ENCODE measurements at regions not wholly inside any gene's neighbourhood (a gene's known extent, or its start where the extent isn't known, plus 50 kb on each side); places are given as distances from the start of the nearest gene placed in this dataset.

DNA sequence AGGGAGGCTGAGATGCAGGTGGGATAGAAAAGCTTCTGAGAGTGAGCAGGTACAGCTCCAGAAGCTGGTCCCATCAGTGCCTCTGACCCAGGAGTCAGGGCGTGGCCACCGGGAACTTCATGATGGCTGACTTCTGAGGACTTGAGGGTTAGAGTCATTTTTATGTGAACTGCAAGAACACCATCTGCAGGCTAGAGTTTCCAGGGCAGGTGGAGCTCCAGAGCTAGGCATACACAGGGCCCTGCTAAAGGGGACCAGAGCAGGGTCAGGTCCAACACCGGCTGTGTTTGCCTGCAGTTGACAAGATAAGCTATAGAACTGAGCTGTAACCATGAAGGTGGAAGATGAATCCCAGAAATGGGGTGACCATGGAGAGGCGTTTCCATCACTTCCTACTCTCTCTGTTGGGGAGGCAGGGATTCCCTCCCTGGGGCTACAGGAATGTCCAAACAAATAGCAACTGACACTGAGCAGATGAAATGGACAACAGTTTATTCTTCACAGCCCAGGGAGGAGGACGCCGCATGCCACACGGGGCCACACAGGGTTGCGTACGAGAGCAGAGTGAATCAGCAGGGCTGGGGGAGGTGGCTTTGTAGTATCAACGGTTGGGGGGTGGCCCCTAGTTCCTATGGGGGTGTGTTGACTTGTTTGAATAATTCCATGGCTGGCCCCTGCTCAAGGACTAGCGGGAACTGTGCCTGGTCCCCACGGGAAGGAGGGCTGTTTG, 77.6 kb upstream of the ZNF516 start:
- Mint-ChIP-seq H3K4me3 (no peak overlapping the region), H3K36me3 (no peaks in the 10 kb centered on the region), H3K27ac (no peak overlapping the region), H3K4me1 (no peaks in the 10 kb centered on the region), H3K9me3 (peaks cover 0 to 4% (median 0%) of the 10 kb centered on the region in 3 donors), H3K27me3 (peaks cover 23 to 29% of the 10 kb centered on the region in 2 donors)
- Histone ChIP-seq H3K36me3 (ENCODE audit: control insufficient read depth in 2 of 2, extremely low read depth in 1 of 2, insufficient read depth in 1 of 2, low read length in 1 of 2) (no peaks in the 10 kb centered on the region), H3K9me3 (no peaks in the 10 kb centered on the region), H3K4me3 (ENCODE audit: control insufficient read depth in 1 of 2, extremely low read depth in 1 of 2, low read length in 1 of 2) (no peak overlapping the region), H3K27me3 (replicated peaks in 1 of 2; ENCODE audit: control insufficient read depth in 2 of 2, extremely low read depth in 1 of 2, insufficient read depth in 2 of 2, low read length in 1 of 2) (peaks cover 0 to 18% of the 10 kb centered on the region in 2 experiments), H3K4me1 (ENCODE audit: control insufficient read depth in 1 of 2, extremely low read depth in 1 of 2, insufficient read depth in 2 of 2, low read length in 2 of 2) (no peaks in the 10 kb centered on the region), H3K27ac (ENCODE audit: low read length) (no peak overlapping the region)
- ATAC-seq (replicated peaks in 1 of 4), result no peak
- WGBS (ENCODE audit: insufficient coverage), result 88% methylated on average over 10 of the region's 12 CpGs
- ChIA-PET POLR2A (no interaction called here), CTCF (interaction anchor here in 1 of 2 donors (0.6 kb wide), 1 partner anchor 30 kb away, joined by 3 read pairs; no protein-coding TSS in a partner anchor)
- DNase-seq, result no peak

DNA sequence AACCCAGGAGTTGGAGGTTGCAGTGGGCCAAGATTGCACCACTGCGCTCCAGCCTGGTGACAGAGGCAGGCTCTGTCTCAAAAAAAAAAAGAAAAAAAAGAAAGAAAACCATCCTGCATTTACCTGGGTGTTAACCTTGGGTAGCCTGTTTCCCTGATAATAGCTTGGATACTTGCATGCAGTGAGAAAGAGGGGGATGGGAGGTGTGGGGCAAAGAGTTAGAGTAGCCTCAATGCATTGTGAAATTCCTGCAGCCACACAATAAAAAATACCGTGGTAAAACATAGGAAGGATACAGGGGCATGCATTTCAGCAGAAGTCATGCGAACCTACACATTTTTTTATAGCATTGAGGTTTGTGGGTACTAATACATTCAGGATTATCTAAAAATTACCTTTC, 76.6 kb upstream of the ZNF516 start:
- H3K4me3 ChIP-seq (ENCODE audit: control insufficient read depth in 1 of 2, extremely low read depth in 1 of 2, low read length in 1 of 2), result no peak overlapping the region
- no peaks in the 10 kb centered on the region for H3K9me3 ChIP-seq
- ATAC-seq (replicated peaks in 1 of 4) (no peak), DNase-seq (no peak)
- H3K4me1 ChIP-seq (ENCODE audit: control insufficient read depth in 1 of 2, extremely low read depth in 1 of 2, insufficient read depth in 2 of 2, low read length in 2 of 2), result no peaks in the 10 kb centered on the region
- no peak overlapping the region for H3K27ac Mint-ChIP-seq
- H3K27ac ChIP-seq (ENCODE audit: low read length), result no peak overlapping the region
- POLR2A ChIA-PET, result no interaction called here
- peaks cover 0 to 4% (median 0%) of the 10 kb centered on the region in 3 donors for H3K9me3 Mint-ChIP-seq
- H3K27me3 ChIP-seq (replicated peaks in 1 of 2; ENCODE audit: control insufficient read depth in 2 of 2, extremely low read depth in 1 of 2, insufficient read depth in 2 of 2, low read length in 1 of 2), result peaks cover 0 to 19% of the 10 kb centered on the region in 2 experiments
- peaks cover 27 to 34% of the 10 kb centered on the region in 2 donors for H3K27me3 Mint-ChIP-seq
- 100% methylated on average over 1 of the region's 3 CpGs for WGBS (ENCODE audit: insufficient coverage)
- H3K36me3 Mint-ChIP-seq, result no peaks in the 10 kb centered on the region
- no peaks in the 10 kb centered on the region for H3K4me1 Mint-ChIP-seq
- H3K36me3 ChIP-seq (ENCODE audit: control insufficient read depth in 2 of 2, extremely low read depth in 1 of 2, insufficient read depth in 1 of 2, low read length in 1 of 2), result no peaks in the 10 kb centered on the region
- H3K4me3 Mint-ChIP-seq, result no peak overlapping the region
- CTCF ChIA-PET, result interaction anchor here in 1 of 2 donors (0.6 kb wide), 1 partner anchor 29 kb away, joined by 3 read pairs; no protein-coding TSS in a partner anchor

DNA sequence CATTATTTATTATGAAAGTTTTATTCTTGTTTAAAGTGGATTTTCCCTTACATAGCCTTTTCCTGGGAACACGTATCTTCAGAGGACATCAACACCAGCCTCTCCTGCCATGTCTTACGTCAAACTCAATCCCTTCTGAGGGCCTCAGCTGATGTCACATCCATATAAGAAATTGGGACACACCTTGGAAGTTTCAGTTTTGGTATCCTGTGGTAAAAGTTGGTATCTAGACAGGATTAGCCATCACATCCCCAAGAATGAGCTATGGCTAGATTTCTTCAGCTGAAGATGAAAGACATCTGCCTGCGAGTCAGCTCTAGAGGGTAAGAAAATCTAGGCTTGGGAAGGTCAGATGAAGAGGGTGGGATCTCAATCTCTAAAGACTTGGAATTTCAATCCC, 75.8 kb upstream of the ZNF516 start:
- H3K9me3 ChIP-seq, result no peaks in the 10 kb centered on the region
- peaks cover 23 to 39% of the 10 kb centered on the region in 2 donors for H3K27me3 Mint-ChIP-seq
- ChIA-PET CTCF (no interaction called here), POLR2A (no interaction called here)
- H3K27ac Mint-ChIP-seq, result no peak overlapping the region
- H3K9me3 Mint-ChIP-seq, result no peaks in the 10 kb centered on the region
- H3K4me3 ChIP-seq (ENCODE audit: control insufficient read depth in 1 of 2, extremely low read depth in 1 of 2, low read length in 1 of 2), result no peak overlapping the region
- no peaks in the 10 kb centered on the region for H3K4me1 ChIP-seq (ENCODE audit: control insufficient read depth in 1 of 2, extremely low read depth in 1 of 2, insufficient read depth in 2 of 2, low read length in 2 of 2)
- DNase-seq, result no peak
- no peaks in the 10 kb centered on the region for H3K4me1 Mint-ChIP-seq
- peaks cover 0 to 21% of the 10 kb centered on the region in 2 experiments for H3K27me3 ChIP-seq (replicated peaks in 1 of 2; ENCODE audit: control insufficient read depth in 2 of 2, extremely low read depth in 1 of 2, insufficient read depth in 2 of 2, low read length in 1 of 2)
- no CpG with 5 or more reads among the region's 3 CpGs for WGBS (ENCODE audit: insufficient coverage)
- no peak overlapping the region for H3K4me3 Mint-ChIP-seq
- no peak for ATAC-seq (replicated peaks in 1 of 4)
- H3K36me3 ChIP-seq (ENCODE audit: control insufficient read depth in 2 of 2, extremely low read depth in 1 of 2, insufficient read depth in 1 of 2, low read length in 1 of 2), result no peaks in the 10 kb centered on the region
- no peak overlapping the region for H3K27ac ChIP-seq (ENCODE audit: low read length)
- no peaks in the 10 kb centered on the region for H3K36me3 Mint-ChIP-seq

DNA sequence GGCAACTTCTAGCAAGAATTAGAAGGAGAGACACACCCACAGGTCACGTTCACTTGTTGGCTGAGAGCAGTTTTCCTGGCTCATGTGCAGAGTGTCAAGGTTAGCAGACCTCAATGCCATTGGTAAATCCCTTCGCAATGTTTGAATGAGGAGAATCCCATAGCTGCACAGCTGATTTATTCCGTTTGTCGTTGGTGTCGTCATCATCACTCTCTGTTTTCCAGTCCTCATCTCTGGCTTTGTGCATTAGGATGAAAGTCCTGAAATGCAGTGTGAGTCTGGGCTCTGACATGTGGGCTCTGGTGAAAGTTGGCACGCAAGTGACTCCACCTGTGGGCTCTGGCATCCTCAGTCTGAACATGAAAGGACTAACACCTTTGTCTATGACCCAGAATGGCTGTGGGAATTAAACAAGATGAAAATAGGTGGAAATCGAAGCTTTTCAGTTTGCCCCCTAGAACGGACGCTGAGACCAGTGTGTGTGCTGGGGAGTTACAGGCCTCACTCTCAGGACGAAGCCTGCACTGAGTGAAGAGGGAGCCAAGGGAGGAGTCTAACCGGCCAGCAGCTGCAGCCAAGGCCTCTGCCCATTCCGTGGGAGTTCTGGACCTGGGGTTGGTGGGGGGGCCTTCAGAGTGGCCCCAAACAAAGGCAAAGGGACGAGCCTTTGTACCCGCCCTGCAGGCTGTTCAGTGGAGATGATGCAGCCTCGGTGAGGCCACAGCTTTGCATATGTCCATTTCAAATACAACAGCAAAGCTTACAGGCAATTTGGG, 74.8 kb upstream of the ZNF516 start:
- Histone ChIP-seq H3K9me3 (no peaks in the 10 kb centered on the region), H3K4me3 (ENCODE audit: control insufficient read depth in 1 of 2, extremely low read depth in 1 of 2, low read length in 1 of 2) (no peak overlapping the region), H3K27me3 (replicated peaks in 1 of 2; ENCODE audit: control insufficient read depth in 2 of 2, extremely low read depth in 1 of 2, insufficient read depth in 2 of 2, low read length in 1 of 2) (peaks cover 0 to 24% of the 10 kb centered on the region in 2 experiments), H3K4me1 (ENCODE audit: control insufficient read depth in 1 of 2, extremely low read depth in 1 of 2, insufficient read depth in 2 of 2, low read length in 2 of 2) (no peaks in the 10 kb centered on the region), H3K27ac (ENCODE audit: low read length) (no peak overlapping the region), H3K36me3 (ENCODE audit: control insufficient read depth in 2 of 2, extremely low read depth in 1 of 2, insufficient read depth in 1 of 2, low read length in 1 of 2) (no peaks in the 10 kb centered on the region)
- ChIA-PET CTCF (no interaction called here), POLR2A (no interaction called here)
- DNase-seq (no peak), ATAC-seq (replicated peaks in 1 of 4) (no peak)
- Mint-ChIP-seq H3K27me3 (peaks cover 23 to 39% of the 10 kb centered on the region in 2 donors), H3K36me3 (no peaks in the 10 kb centered on the region), H3K27ac (no peak overlapping the region), H3K4me3 (no peak overlapping the region), H3K9me3 (no peaks in the 10 kb centered on the region), H3K4me1 (peaks cover 0 to 4% (median 4%) of the 10 kb centered on the region in 3 donors)
- WGBS (ENCODE audit: insufficient coverage), result 86% methylated on average over 10 of the region's 15 CpGs

DNA sequence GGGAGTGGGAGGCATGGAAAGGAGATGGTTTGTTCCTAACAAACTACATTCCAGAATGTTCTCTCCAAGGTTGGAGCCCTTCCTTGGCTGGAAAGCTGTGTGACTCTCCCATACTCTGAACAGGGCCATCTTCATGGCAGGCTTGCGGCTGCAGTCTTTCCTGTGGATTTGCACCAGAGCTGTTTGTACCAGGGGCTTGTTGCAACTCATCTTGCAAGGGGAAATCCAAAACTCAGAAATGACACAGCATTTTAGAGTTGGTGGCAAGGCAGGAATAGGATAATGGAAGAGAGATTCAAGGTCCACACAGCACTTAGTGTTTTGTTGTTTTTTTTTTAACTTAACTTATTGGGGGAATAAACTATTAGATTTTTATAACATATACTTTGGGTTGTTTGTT, 73.7 kb upstream of the ZNF516 start:
- no peak for ATAC-seq (replicated peaks in 1 of 4)
- H3K27ac ChIP-seq (ENCODE audit: low read length), result no peak overlapping the region
- no peak overlapping the region for H3K4me3 Mint-ChIP-seq
- no peak for DNase-seq
- no peaks in the 10 kb centered on the region for H3K9me3 ChIP-seq
- ChIA-PET POLR2A (no interaction called here), CTCF (no interaction called here)
- H3K27me3 ChIP-seq (replicated peaks in 1 of 2; ENCODE audit: control insufficient read depth in 2 of 2, extremely low read depth in 1 of 2, insufficient read depth in 2 of 2, low read length in 1 of 2), result peaks cover 0 to 24% of the 10 kb centered on the region in 2 experiments
- no peak overlapping the region for H3K27ac Mint-ChIP-seq
- no peaks in the 10 kb centered on the region for H3K4me1 ChIP-seq (ENCODE audit: control insufficient read depth in 1 of 2, extremely low read depth in 1 of 2, insufficient read depth in 2 of 2, low read length in 2 of 2)
- no peak overlapping the region for H3K4me3 ChIP-seq (ENCODE audit: control insufficient read depth in 1 of 2, extremely low read depth in 1 of 2, low read length in 1 of 2)
- H3K27me3 Mint-ChIP-seq, result peaks cover 23 to 39% of the 10 kb centered on the region in 2 donors
- H3K4me1 Mint-ChIP-seq, result peaks cover 0 to 4% (median 4%) of the 10 kb centered on the region in 3 donors
- 40% methylated on average over 1 of the region's 1 CpG for WGBS (ENCODE audit: insufficient coverage)
- no peaks in the 10 kb centered on the region for H3K9me3 Mint-ChIP-seq
- H3K36me3 ChIP-seq (ENCODE audit: control insufficient read depth in 2 of 2, extremely low read depth in 1 of 2, insufficient read depth in 1 of 2, low read length in 1 of 2), result no peaks in the 10 kb centered on the region
- no peaks in the 10 kb centered on the region for H3K36me3 Mint-ChIP-seq

DNA sequence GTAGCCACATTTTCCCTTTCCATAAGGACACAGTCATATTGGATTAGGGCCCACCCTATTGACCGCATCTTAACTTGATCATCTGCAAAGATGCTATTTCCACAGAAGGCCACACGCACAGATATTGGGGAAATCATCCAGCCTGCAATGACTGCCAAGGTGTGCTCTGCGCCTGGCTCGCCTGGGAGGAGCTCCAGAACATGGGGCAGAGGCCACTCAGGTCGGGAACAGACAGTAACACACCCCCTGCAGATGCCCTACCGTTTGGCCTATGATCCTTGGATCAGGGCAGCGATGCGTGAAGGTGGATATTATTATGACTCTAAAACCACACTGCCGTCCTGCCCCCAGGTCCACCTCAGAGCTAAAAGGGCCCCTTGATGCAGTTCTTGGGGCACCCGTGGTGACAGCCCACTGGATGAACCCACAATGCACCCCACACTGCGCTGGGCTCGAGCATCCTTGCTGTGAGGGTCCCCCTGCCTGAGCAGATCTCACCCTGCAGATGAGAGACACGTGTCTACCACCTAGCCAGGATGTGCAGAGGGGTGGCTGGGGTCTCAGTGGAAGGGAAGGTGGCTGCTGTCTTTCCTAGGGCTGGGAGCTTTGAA, 72.9 kb upstream of the ZNF516 start:
- Histone ChIP-seq H3K36me3 (ENCODE audit: control insufficient read depth in 2 of 2, extremely low read depth in 1 of 2, insufficient read depth in 1 of 2, low read length in 1 of 2) (no peaks in the 10 kb centered on the region), H3K4me1 (ENCODE audit: control insufficient read depth in 1 of 2, extremely low read depth in 1 of 2, insufficient read depth in 2 of 2, low read length in 2 of 2) (no peaks in the 10 kb centered on the region), H3K27ac (ENCODE audit: low read length) (no peak overlapping the region), H3K9me3 (no peaks in the 10 kb centered on the region), H3K4me3 (ENCODE audit: control insufficient read depth in 1 of 2, extremely low read depth in 1 of 2, low read length in 1 of 2) (no peak overlapping the region), H3K27me3 (replicated peaks in 1 of 2; ENCODE audit: control insufficient read depth in 2 of 2, extremely low read depth in 1 of 2, insufficient read depth in 2 of 2, low read length in 1 of 2) (peaks cover 0 to 27% of the 10 kb centered on the region in 2 experiments)
- 69% methylated on average over 10 of the region's 13 CpGs for WGBS (ENCODE audit: insufficient coverage)
- POLR2A ChIA-PET, result interaction anchor here in 1 of 2 donors (0.5 kb wide), 1 partner anchor 78 kb away, joined by 5 read pairs; no protein-coding TSS in a partner anchor
- DNase-seq (no peak), ATAC-seq (replicated peaks in 1 of 4) (no peak)
- H3K9me3 Mint-ChIP-seq, result no peaks in the 10 kb centered on the region
- H3K27ac Mint-ChIP-seq, result no peak overlapping the region
- H3K4me3 Mint-ChIP-seq, result no peak overlapping the region
- CTCF ChIA-PET, result no interaction called here
- H3K27me3 Mint-ChIP-seq, result peaks cover 19 to 34% of the 10 kb centered on the region in 2 donors
- H3K36me3 Mint-ChIP-seq, result no peaks in the 10 kb centered on the region
- peaks cover 0 to 4% (median 4%) of the 10 kb centered on the region in 3 donors for H3K4me1 Mint-ChIP-seq

Data from T-cell (primary cell).